HepG2 (cell line): ENCODE measurements at regions not wholly inside any gene's neighbourhood (a gene's known extent, or its start where the extent isn't known, plus 50 kb on each side); places are given as distances from the start of the nearest gene placed in this dataset.

Source experiments
- ATM ChIP-seq: fragments of 450-650 bp; IDR thresholded peaks from 2 replicates; pipeline ENCODE4 v1.7.1; 2017; ENCODE audit warnings: mild to moderate bottlenecking, borderline replicate concordance
- FOXK2 ChIP-seq: fragments of 450-650 bp; IDR thresholded peaks from 2 replicates; pipeline ENCODE4 v1.6.1; 2016
- GATAD2A ChIP-seq: IDR thresholded peaks from 2 replicates; pipeline ENCODE4 v1.6.1; 2016
- HDAC1 ChIP-seq: sonication (generic); formaldehyde crosslinking; IDR thresholded peaks from 2 replicates; pipeline ENCODE4 v1.5.1; 2020; ENCODE audit warnings: mild to moderate bottlenecking, missing genetic modification reagents
- KDM6A ChIP-seq: IDR thresholded peaks from 2 replicates; pipeline ENCODE4 v1.6.1; 2016; ENCODE audit warnings: low read depth
- NBN ChIP-seq: fragments of 450-650 bp; conservative IDR thresholded peaks from 2 replicates; pipeline ENCODE4 v1.6.1; 2017
- NFKBIZ ChIP-seq: IDR thresholded peaks from 2 replicates; pipeline ENCODE4 v1.6.1; 2018; ENCODE audit warnings: missing genetic modification reagents, missing compliant biosample characterization
- NKX3-1 ChIP-seq: sonication (generic); formaldehyde crosslinking; IDR thresholded peaks from 2 replicates; pipeline ENCODE4 v1.5.0; 2020; ENCODE audit warnings: missing genetic modification reagents
- ONECUT2 ChIP-seq: sonication (generic); formaldehyde crosslinking; IDR thresholded peaks from 2 replicates; pipeline ENCODE4 v1.4.0; 2020; ENCODE audit warnings: missing genetic modification reagents
- REST ChIP-seq, 2 experiments: IDR thresholded peaks; 2 replicates each; pipeline ENCODE4 v1.6.1; 2011 to 2012; ENCODE audit warnings: low read length in 2 of 2, borderline replicate concordance in 1 of 2, low read depth in 1 of 2, mild to moderate bottlenecking in 1 of 2, moderate library complexity in 1 of 2
- RFX1 ChIP-seq: fragments of 450-650 bp; IDR thresholded peaks from 2 replicates; pipeline ENCODE4 v1.6.1; 2017
- SIN3A ChIP-seq: IDR thresholded peaks from 2 replicates; pipeline ENCODE4 v1.6.1; 2011; ENCODE audit warnings: low read depth, mild to moderate bottlenecking, control low read depth, low read length, borderline replicate concordance
- SIX4 ChIP-seq: sonication (generic); formaldehyde crosslinking; IDR thresholded peaks from 2 replicates; pipeline ENCODE4 v1.4.0; 2020; ENCODE audit warnings: missing genetic modification reagents
- SMC3 ChIP-seq: IDR thresholded peaks from 2 replicates; pipeline ENCODE4 v1.6.1; 2011; ENCODE audit warnings: low read length, improper control_type of control experiment
- SNAPC2 ChIP-seq: sonication (generic); formaldehyde crosslinking; IDR thresholded peaks from 2 replicates; pipeline ENCODE4 v1.8.1; 2022; ENCODE audit warnings: mild to moderate bottlenecking, missing genetic modification reagents
- SRF ChIP-seq: IDR thresholded peaks from 2 replicates; pipeline ENCODE4 v1.6.1; 2011; ENCODE audit warnings: mild to moderate bottlenecking, low read depth, low read length, moderate library complexity
- STAT5B ChIP-seq: sonication (generic); formaldehyde crosslinking; IDR thresholded peaks from 2 replicates; pipeline ENCODE4 v1.4.0; 2020; ENCODE audit warnings: missing genetic modification reagents
- TAF1 ChIP-seq: sonication (generic); formaldehyde crosslinking; IDR thresholded peaks from 2 replicates; pipeline ENCODE4 v1.4.0; 2020; ENCODE audit warnings: missing genetic modification reagents
- TEAD2 ChIP-seq: sonication (generic); formaldehyde crosslinking; IDR thresholded peaks from 2 replicates; pipeline ENCODE4 v1.9.0; 2021; ENCODE audit warnings: missing genetic modification reagents
- TFDP2 ChIP-seq: sonication (generic); formaldehyde crosslinking; IDR thresholded peaks from 2 replicates; pipeline ENCODE4 v1.4.0; 2020; ENCODE audit warnings: missing genetic modification reagents
- ZBTB1 ChIP-seq: sonication (generic); formaldehyde crosslinking; IDR thresholded peaks from 2 replicates; pipeline ENCODE4 v1.4.0; 2020; ENCODE audit warnings: missing genetic modification reagents, borderline replicate concordance
- ZMAT3 ChIP-seq: sonication (generic); formaldehyde crosslinking; conservative IDR thresholded peaks from 2 replicates; pipeline ENCODE4 v1.7.0; 2021; ENCODE audit warnings: missing genetic modification reagents
- ZNF121 ChIP-seq: sonication (generic); formaldehyde crosslinking; IDR thresholded peaks from 2 replicates; pipeline ENCODE4 v1.5.0; 2020; ENCODE audit warnings: mild to moderate bottlenecking, missing genetic modification reagents
- ZNF274 ChIP-seq: sonication (generic); formaldehyde crosslinking; IDR thresholded peaks from 2 replicates; pipeline ENCODE4 v1.5.1; 2020; ENCODE audit warnings: mild to moderate bottlenecking, missing genetic modification reagents
- ZNF30 ChIP-seq: sonication (generic); formaldehyde crosslinking; IDR thresholded peaks from 2 replicates; pipeline ENCODE4 v1.5.0; 2020; ENCODE audit warnings: mild to moderate bottlenecking, missing genetic modification reagents
- ZNF382 ChIP-seq: sonication (generic); formaldehyde crosslinking; IDR thresholded peaks from 2 replicates; pipeline ENCODE4 v1.5.0; 2020; ENCODE audit warnings: missing genetic modification reagents, mild to moderate bottlenecking, borderline replicate concordance
- ZNF44 ChIP-seq: sonication (generic); formaldehyde crosslinking; IDR thresholded peaks from 2 replicates; pipeline ENCODE4 v1.5.1; 2020; ENCODE audit warnings: mild to moderate bottlenecking, missing genetic modification reagents
- ZNF484 ChIP-seq: sonication (generic); formaldehyde crosslinking; IDR thresholded peaks from 2 replicates; pipeline ENCODE4 v1.5.1; 2020; ENCODE audit warnings: mild to moderate bottlenecking, low read depth, missing genetic modification reagents, borderline replicate concordance
- ZNF776 ChIP-seq: sonication (generic); formaldehyde crosslinking; IDR thresholded peaks from 2 replicates; pipeline ENCODE4 v1.4.0; 2020; ENCODE audit warnings: mild to moderate bottlenecking, missing genetic modification reagents
- ZNF800 ChIP-seq: sonication (generic); formaldehyde crosslinking; IDR thresholded peaks from 2 replicates; pipeline ENCODE4 v1.4.0; 2020; ENCODE audit warnings: missing genetic modification reagents
- ZSCAN31 ChIP-seq: sonication (generic); formaldehyde crosslinking; IDR thresholded peaks from 2 replicates; pipeline ENCODE4 v1.5.0; 2020; ENCODE audit warnings: low read depth, mild to moderate bottlenecking, missing genetic modification reagents

GRCh38 chr10:78853864-78854263 lies 214.9 kb upstream of the ZMIZ1 start (continued):
- TF ChIP-seq SRF (no peak), REST (IDR thresholded peaks at IDR 0.05; ENCODE audit: borderline replicate concordance in 1 of 2, low read depth in 1 of 2, low read length in 2 of 2) (no peak), STAT5B (CRISPR knock-in tag) (no peak), RFX1 (no peak), KDM6A (CRISPR knock-in tag) (no peak), ZNF484 (no peak), ZNF800 (CRISPR knock-in tag) (no peak), ZNF274 (CRISPR knock-in tag) (no peak), TFDP2 (CRISPR knock-in tag) (no peak), ATM (no peak), FOXK2 (no peak), SIN3A (no peak), ZSCAN31 (CRISPR knock-in tag) (no peak), ZNF121 (no peak), ZNF30 (CRISPR knock-in tag) (no peak), ZMAT3 (no peak), ZNF44 (no peak), NFKBIZ (CRISPR knock-in tag) (no peak), HDAC1 (CRISPR knock-in tag) (0 out of 2 replicates have a peak, but pooled peaks have one; percentile 16), ONECUT2 (CRISPR knock-in tag) (no peak), ZBTB1 (CRISPR knock-in tag) (no peak), TAF1 (CRISPR knock-in tag) (no peak), TEAD2 (CRISPR knock-in tag) (no peak), SMC3 (no peak), SIX4 (CRISPR knock-in tag) (no peak), NKX3-1 (CRISPR knock-in tag) (no peak), SNAPC2 (CRISPR knock-in tag) (no peak), ZNF382 (no peak), NBN (no peak), ZNF776 (CRISPR knock-in tag) (no peak), GATAD2A (CRISPR knock-in tag) (peak; percentile 69)
